SK-N-SH (cell line): ENCODE measurements at regions not wholly inside any gene's neighbourhood (a gene's known extent, or its start where the extent isn't known, plus 50 kb on each side); places are given as distances from the start of the nearest gene placed in this dataset.

Experiments used
- CTCF ChIA-PET: fragments of 300-600, 350-600 bp; formaldehyde crosslinking; extraction: SDS; loops from one replicate; lab custom pipeline; 2021; lab: Yijun Ruan, JAX
- POLR2A ChIA-PET: fragments of 350-600 bp; sonication (Branson Sonifier 250); formaldehyde crosslinking; extraction: SDS; loops from one replicate; lab custom pipeline; 2020; ENCODE audit warnings: antibody characterized with exemption, inconsistent platforms; lab: Yijun Ruan, JAX
- DNase-seq: peaks from one replicate; pipeline ENCODE4 v3.0.0; 2012
- H2AFZ ChIP-seq: fragments of 200-600 bp; sonication (generic); 2 replicates; pipeline ENCODE4 v1.8.1; 2016; ENCODE audit warnings: antibody characterized with exemption, mild to moderate bottlenecking, low read depth
- H3F3A ChIP-seq: fragments of 200-600 bp; sonication (generic); replicated peaks from 2 replicates; pipeline ENCODE3; 2016; ENCODE audit warnings: antibody characterized with exemption, mild to moderate bottlenecking; ENCODE audit not compliant: insufficient read depth
- H3K27ac ChIP-seq, 2 experiments: fragments of 200-500 bp in 1 of 2; fragments of 200-600 bp in 1 of 2; sonication (Bioruptor generic) in 1 of 2; sonication (generic), shearing (Covaris generic) in 1 of 2; 2 replicates each; pipeline versions ENCODE4 v1.5.1 to v1.6.1; 2014 to 2016; ENCODE audit warnings: low read depth in 2 of 2, inconsistent platforms in 1 of 2, low read length in 1 of 2, mild to moderate bottlenecking in 1 of 2, mixed read lengths in 1 of 2
- H3K27me3 ChIP-seq: fragments of 200-600 bp; sonication (generic), shearing (Covaris generic); 2 replicates; pipeline ENCODE4 v1.6.1; 2016; ENCODE audit warnings: mixed run types; ENCODE audit not compliant: insufficient read depth
- H3K36me3 ChIP-seq, 2 experiments: fragments of 200-500 bp in 1 of 2; fragments of 200-600 bp in 1 of 2; sonication (Bioruptor generic) in 1 of 2; sonication (generic) in 1 of 2; replicated peaks in 1 of 2; 2 replicates each; pipeline versions ENCODE3 to v1.5.1; 2014 to 2016; ENCODE audit warnings: low read length in 1 of 2, mild to moderate bottlenecking in 1 of 2; ENCODE audit not compliant: insufficient read depth in 2 of 2, control insufficient read depth in 1 of 2
- H3K4me1 ChIP-seq, 2 experiments: fragments of 200-500 bp in 1 of 2; fragments of 200-600 bp in 1 of 2; sonication (Bioruptor generic) in 1 of 2; sonication (generic), shearing (Covaris generic) in 1 of 2; 2 replicates each; pipeline versions ENCODE4 v1.5.1 to v1.6.1; 2014 to 2016; ENCODE audit warnings: low read depth in 1 of 2, low read length in 1 of 2, mixed run types in 1 of 2; ENCODE audit not compliant: insufficient read depth in 2 of 2, control insufficient read depth in 1 of 2
- H3K4me2 ChIP-seq: fragments of 200-600 bp; sonication (generic), shearing (Covaris generic); 2 replicates; pipeline ENCODE4 v1.6.1; 2017; ENCODE audit warnings: mixed run types
- H3K4me3 ChIP-seq, 2 experiments: fragments of 200-500 bp in 1 of 2; fragments of 200-600 bp in 1 of 2; sonication (Bioruptor generic) in 1 of 2; sonication (generic), shearing (Covaris generic) in 1 of 2; 2 replicates each; pipeline versions ENCODE4 v1.5.1 to v1.8.1; 2014 to 2016; ENCODE audit warnings: low read depth in 2 of 2, inconsistent platforms in 1 of 2, low read length in 1 of 2, mild to moderate bottlenecking in 1 of 2, mixed read lengths in 1 of 2, moderate library complexity in 1 of 2
- H3K79me2 ChIP-seq: fragments of 200-600 bp; sonication (generic); 2 replicates; pipeline ENCODE4 v1.8.1; 2017; ENCODE audit warnings: mild to moderate bottlenecking; ENCODE audit not compliant: insufficient read depth
- H3K9ac ChIP-seq: fragments of 200-600 bp; sonication (generic); 2 replicates; pipeline ENCODE4 v1.6.1; 2017; ENCODE audit warnings: mixed run types
- H3K9me2 ChIP-seq: fragments of 200-600 bp; sonication (generic); 2 replicates; pipeline ENCODE4 v1.6.1; 2017; ENCODE audit warnings: mixed run types
- H3K9me3 ChIP-seq: fragments of 200-600 bp; sonication (generic); 2 replicates; pipeline ENCODE4 v1.6.1; 2017; ENCODE audit warnings: mixed run types, mild to moderate bottlenecking, moderate library complexity
- H4K20me1 ChIP-seq: fragments of 200-600 bp; sonication (generic); 2 replicates; pipeline ENCODE4 v1.6.1; 2017; ENCODE audit warnings: mild to moderate bottlenecking, mixed run types; ENCODE audit not compliant: insufficient read depth
- ELF1 ChIP-seq: IDR thresholded peaks from 2 replicates; pipeline ENCODE4 v1.4.0; 2012
- EP300 ChIP-seq, 2 experiments: IDR thresholded peaks; 2 replicates each; pipeline versions ENCODE4 v1.4.0 to v1.6.1; 2012; ENCODE audit warnings: borderline replicate concordance in 1 of 2, low read depth in 1 of 2, low read length in 1 of 2
- FOXJ3 ChIP-seq: sonication (generic); formaldehyde crosslinking; IDR thresholded peaks from 2 replicates; pipeline ENCODE4 v1.5.1; 2020; ENCODE audit warnings: mild to moderate bottlenecking, missing genetic modification reagents
- FOXM1 ChIP-seq: IDR thresholded peaks from 2 replicates; pipeline ENCODE4 v1.4.0; 2012; ENCODE audit warnings: low read depth, mild to moderate bottlenecking
- GABPA ChIP-seq: IDR thresholded peaks from 2 replicates; pipeline ENCODE4 v1.4.0; 2012; ENCODE audit warnings: low read depth, mild to moderate bottlenecking
- MAX ChIP-seq: IDR thresholded peaks from 2 replicates; pipeline ENCODE4 v1.4.0; 2012; ENCODE audit warnings: low read depth
- MEF2A ChIP-seq: IDR thresholded peaks from 2 replicates; pipeline ENCODE4 v1.4.0; 2012; ENCODE audit warnings: low read depth, borderline replicate concordance
- NRF1 ChIP-seq: IDR thresholded peaks from 2 replicates; pipeline ENCODE4 v1.6.1; 2012; ENCODE audit warnings: low read depth, mild to moderate bottlenecking, low read length
- RAD21 ChIP-seq: IDR thresholded peaks from 2 replicates; pipeline ENCODE4 v1.6.1; 2012; ENCODE audit warnings: mild to moderate bottlenecking, low read length
- REST ChIP-seq: IDR thresholded peaks from 2 replicates; pipeline ENCODE4 v1.6.1; 2012; ENCODE audit warnings: mild to moderate bottlenecking, low read depth, low read length, moderate library complexity
- SIN3A ChIP-seq: IDR thresholded peaks from 2 replicates; pipeline ENCODE4 v1.6.1; 2012; ENCODE audit warnings: low read depth, mild to moderate bottlenecking, low read length, moderate library complexity, borderline replicate concordance
- TCF12 ChIP-seq: IDR thresholded peaks from 2 replicates; pipeline ENCODE4 v1.4.0; 2012
- USF1 ChIP-seq: IDR thresholded peaks from 2 replicates; pipeline ENCODE4 v1.4.0; 2012; ENCODE audit warnings: low read depth, borderline replicate concordance
- USF2 ChIP-seq: fragments of 150-350 bp; IDR thresholded peaks from 2 replicates; pipeline ENCODE4 v1.6.1; 2017; ENCODE audit warnings: antibody characterized with exemption, low read length, low read depth, borderline replicate concordance
- ZBTB33 ChIP-seq: IDR thresholded peaks from 2 replicates; pipeline ENCODE4 v1.4.0; 2012; ENCODE audit warnings: low read depth, borderline replicate concordance
- WGBS: methylation state at CpG from one replicate; pipeline ENCODE4 v1.1.6; 2017; ENCODE audit warnings: low lambda C conversion rate; 5-methylcytosine and 5-hydroxymethylcytosine counted together

GRCh38 chr1:170367615-170368014 is 164.4 kb upstream of the GORAB start (continued):
- TF ChIP-seq ELF1: no peak
- no peak for TF ChIP-seq SIN3A

GRCh38 chr1:170369000-170369399 is 163.0 kb upstream of the GORAB start:
- Histone ChIP-seq H3F3A (no peaks in the 10 kb centered on the region), H3K4me1 (no peaks in the 10 kb centered on the region), H3K79me2 (no peaks in the 10 kb centered on the region), H2AFZ (peak overlapping the region; percentile 81; the same call in 1 of the 2 replicates), H3K9me2 (no peaks in the 10 kb centered on the region), H4K20me1 (no peaks in the 10 kb centered on the region), H3K9ac (no peak overlapping the region)
- ChIA-PET POLR2A (no interaction called here), CTCF (no interaction called here)
- 30% methylated on average over 6 of the region's 7 CpGs for WGBS
- TF ChIP-seq USF2: no peak
- TF ChIP-seq NRF1: no peak
- no peak for TF ChIP-seq RAD21
- TF ChIP-seq FOXM1: no peak
- TF ChIP-seq MEF2A: no peak
- no peak for TF ChIP-seq ELF1
- TF ChIP-seq EP300 (IDR thresholded peaks at IDR 0.05; ENCODE audit: borderline replicate concordance in 1 of 2, low read depth in 1 of 2, low read length in 1 of 2): no peak
- TF ChIP-seq ZBTB33: no peak
- no peak for TF ChIP-seq MAX
- TF ChIP-seq TCF12: no peak
- no peak for TF ChIP-seq GABPA
- TF ChIP-seq FOXJ3: no peak
- TF ChIP-seq SIN3A: no peak
- TF ChIP-seq, all 33 proteins: peak for 0
- H3K9me3 ChIP-seq: 0 out of 2 replicates have a peak, but pooled peaks cover 3% of the 10 kb centered on the region
- no peaks in the 10 kb centered on the region for H3K27me3 ChIP-seq
- no peak overlapping the region for H3K4me3 ChIP-seq
- no peak overlapping the region for H3K27ac ChIP-seq
- H3K4me2 ChIP-seq: no peak overlapping the region; the same call in 1 of the 2 replicates
- H3K36me3 ChIP-seq: no peaks in the 10 kb centered on the region
- DNase-seq: no peak

- ChIA-PET POLR2A (no interaction called here), CTCF (no interaction called here)
- Histone ChIP-seq H2AFZ (peak overlapping the region; percentile 81), H3K4me3 (no peak overlapping the region), H3K9me3 (0 out of 2 replicates have a peak, but pooled peaks cover 3% of the 10 kb centered on the region), H3K4me2 (no peak overlapping the region; the same call in 1 of the 2 replicates), H4K20me1 (no peaks in the 10 kb centered on the region), H3K27me3 (no peaks in the 10 kb centered on the region), H3K79me2 (no peaks in the 10 kb centered on the region), H3K27ac (no peak overlapping the region), H3K9ac (no peak overlapping the region), H3K36me3 (no peaks in the 10 kb centered on the region), H3F3A (no peaks in the 10 kb centered on the region), H3K9me2 (no peaks in the 10 kb centered on the region), H3K4me1 (no peaks in the 10 kb centered on the region)
- WGBS: 32% methylated on average over 4 of the region's 4 CpGs
- no peak for DNase-seq
- TF ChIP-seq REST (no peak), USF1 (no peak)
These were observed 162.5 kb upstream of the GORAB start for GRCh38 chr1:170369417-170369816.
